SU-DHL-6 (cell line): ENCODE measurements at regions not wholly inside any gene's neighbourhood (a gene's known extent, or its start where the extent isn't known, plus 50 kb on each side); places are given as distances from the start of the nearest gene placed in this dataset.

Experiments used
- CTCF ChIP-seq: fragments of 200-600 bp; sonication (generic); IDR thresholded peaks from one replicate; pipeline ENCODE4 v1.5.1; 2017; ENCODE audit warnings: antibody characterized with exemption, mild to moderate bottlenecking, low read length, moderate library complexity; ENCODE audit not compliant: insufficient read depth, poor library complexity, severe bottlenecking
- EZH2phosphoT487 ChIP-seq: fragments of 200-600 bp; sonication (generic), shearing (Covaris generic); conservative IDR thresholded peaks from 2 replicates; pipeline ENCODE4 v1.6.1; 2018; ENCODE audit warnings: mild to moderate bottlenecking, antibody characterized with exemption, low read length, moderate library complexity, mixed read lengths

DNA sequence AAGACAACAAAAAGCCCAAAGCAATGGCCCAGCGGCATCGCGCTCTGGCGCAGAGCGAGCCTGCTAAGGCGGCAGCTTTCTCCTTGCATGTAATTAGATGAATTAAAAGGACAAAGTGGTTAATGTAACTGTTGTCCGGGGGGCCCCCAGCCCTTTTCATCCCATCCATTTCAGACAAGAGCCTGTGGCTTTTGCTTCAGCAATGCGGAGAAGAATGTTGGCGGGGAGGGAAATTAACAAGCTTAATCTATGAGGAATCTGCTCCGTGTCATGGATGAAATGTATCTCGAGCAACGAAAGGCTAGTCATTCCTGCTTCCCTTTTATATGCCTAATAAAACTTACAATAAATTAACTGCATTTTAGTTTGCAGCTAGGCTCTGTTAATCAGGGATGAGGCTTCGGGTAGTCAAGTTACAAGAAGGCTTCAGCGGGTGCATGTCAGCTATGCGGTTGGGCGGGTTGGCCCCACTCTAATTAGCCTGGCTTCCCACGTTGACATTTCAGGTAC, 203.3 kb downstream of the BUB3 start:
- no peak for TF ChIP-seq CTCF
- TF ChIP-seq EZH2phosphoT487: no peak
